SU-DHL-6 (cell line): ENCODE measurements at regions not wholly inside any gene's neighbourhood (a gene's known extent, or its start where the extent isn't known, plus 50 kb on each side); places are given as distances from the start of the nearest gene placed in this dataset.

Source experiments
- H2AFZ ChIP-seq: fragments of 200-600 bp; sonication (generic); 2 replicates; pipeline ENCODE4 v1.6.1; 2014; ENCODE audit warnings: low read depth, mild to moderate bottlenecking, moderate library complexity, mixed read lengths, antibody characterized with exemption, low read length; ENCODE audit not compliant: severe bottlenecking
- H3F3A ChIP-seq: fragments of 200-600 bp; shearing (Covaris generic); 2 replicates; pipeline ENCODE4 v1.6.0; 2016; ENCODE audit warnings: antibody characterized with exemption, mild to moderate bottlenecking; ENCODE audit not compliant: insufficient read depth
- H3K27ac ChIP-seq: fragments of 200-600 bp; sonication (generic); 2 replicates; pipeline ENCODE4 v1.5.1; 2016; ENCODE audit warnings: low read depth, mild to moderate bottlenecking, low read length, moderate library complexity, mixed read lengths
- H3K27me3 ChIP-seq: fragments of 200-600 bp; sonication (generic), shearing (Covaris generic); 2 replicates; pipeline ENCODE4 v1.6.0; 2014; ENCODE audit warnings: mild to moderate bottlenecking, low read length
- H3K36me3 ChIP-seq: fragments of 200-600 bp; sonication (generic); 2 replicates; pipeline ENCODE4 v1.6.1; 2014; ENCODE audit warnings: mild to moderate bottlenecking, low read length, mixed read lengths
- H3K4me2 ChIP-seq: fragments of 300-600, 200-600 bp; shearing (Covaris generic), sonication (generic); 2 replicates; pipeline ENCODE4 v1.6.0; 2014; ENCODE audit warnings: low read length, low read depth, mild to moderate bottlenecking; ENCODE audit not compliant: poor library complexity, severe bottlenecking
- H3K4me3 ChIP-seq: fragments of 200-600 bp; sonication (generic); 2 replicates; pipeline ENCODE4 v1.5.1; 2014; ENCODE audit warnings: antibody characterized with exemption, low read length, mild to moderate bottlenecking, mixed read lengths; ENCODE audit not compliant: insufficient read depth, poor library complexity, severe bottlenecking
- H3K79me2 ChIP-seq: fragments of 200-600 bp; sonication (generic); 2 replicates; pipeline ENCODE4 v1.6.1; 2014; ENCODE audit warnings: mild to moderate bottlenecking, low read length, moderate library complexity; ENCODE audit not compliant: insufficient read depth
- H3K9ac ChIP-seq: fragments of 200-600 bp; sonication (generic); 2 replicates; pipeline ENCODE4 v1.7.0; 2014; ENCODE audit warnings: mild to moderate bottlenecking, low read length
- H3K9me2 ChIP-seq: fragments of 200-600 bp; sonication (generic); replicated peaks from 2 replicates; pipeline ENCODE4 v1.6.1; 2014; ENCODE audit warnings: low read length; ENCODE audit not compliant: insufficient read depth
- H3K9me3 ChIP-seq: fragments of 200-600 bp; sonication (generic); 2 replicates; pipeline ENCODE4 v1.6.1; 2014; ENCODE audit warnings: low read length, mixed read lengths; ENCODE audit not compliant: insufficient read depth
- H4K20me1 ChIP-seq: fragments of 200-600 bp; sonication (generic); 2 replicates; pipeline ENCODE4 v1.6.1; 2014; ENCODE audit warnings: low read depth, mild to moderate bottlenecking, antibody characterized with exemption, low read length, moderate library complexity, mixed read lengths
- EZH2phosphoT487 ChIP-seq: fragments of 200-600 bp; sonication (generic), shearing (Covaris generic); conservative IDR thresholded peaks from 2 replicates; pipeline ENCODE4 v1.6.1; 2018; ENCODE audit warnings: mild to moderate bottlenecking, antibody characterized with exemption, low read length, moderate library complexity, mixed read lengths
- TF ChIP-seq, protein P1 (sequence below): fragments of 200-600 bp; sonication (generic); IDR thresholded peaks from one replicate; pipeline ENCODE4 v1.5.1; 2017; ENCODE audit warnings: antibody characterized with exemption, mild to moderate bottlenecking, low read length, moderate library complexity; ENCODE audit not compliant: insufficient read depth, poor library complexity, severe bottlenecking

GRCh38 chr18:30175621-30176225, 866.8 kb downstream of the DSC3 start:
- Histone ChIP-seq H3F3A (no peaks in the 10 kb centered on the region), H4K20me1 (no peaks in the 10 kb centered on the region), H3K36me3 (no peaks in the 10 kb centered on the region), H3K27me3 (no peaks in the 10 kb centered on the region), H3K27ac (no peak overlapping the region), H3K9me3 (no peaks in the 10 kb centered on the region), H3K79me2 (no peaks in the 10 kb centered on the region), H3K4me3 (no peak overlapping the region), H3K9me2 (no peaks in the 10 kb centered on the region), H3K9ac (no peak overlapping the region), H3K4me2 (no peak overlapping the region), H2AFZ (no peak overlapping the region)
- TF ChIP-seq, protein P1, sequence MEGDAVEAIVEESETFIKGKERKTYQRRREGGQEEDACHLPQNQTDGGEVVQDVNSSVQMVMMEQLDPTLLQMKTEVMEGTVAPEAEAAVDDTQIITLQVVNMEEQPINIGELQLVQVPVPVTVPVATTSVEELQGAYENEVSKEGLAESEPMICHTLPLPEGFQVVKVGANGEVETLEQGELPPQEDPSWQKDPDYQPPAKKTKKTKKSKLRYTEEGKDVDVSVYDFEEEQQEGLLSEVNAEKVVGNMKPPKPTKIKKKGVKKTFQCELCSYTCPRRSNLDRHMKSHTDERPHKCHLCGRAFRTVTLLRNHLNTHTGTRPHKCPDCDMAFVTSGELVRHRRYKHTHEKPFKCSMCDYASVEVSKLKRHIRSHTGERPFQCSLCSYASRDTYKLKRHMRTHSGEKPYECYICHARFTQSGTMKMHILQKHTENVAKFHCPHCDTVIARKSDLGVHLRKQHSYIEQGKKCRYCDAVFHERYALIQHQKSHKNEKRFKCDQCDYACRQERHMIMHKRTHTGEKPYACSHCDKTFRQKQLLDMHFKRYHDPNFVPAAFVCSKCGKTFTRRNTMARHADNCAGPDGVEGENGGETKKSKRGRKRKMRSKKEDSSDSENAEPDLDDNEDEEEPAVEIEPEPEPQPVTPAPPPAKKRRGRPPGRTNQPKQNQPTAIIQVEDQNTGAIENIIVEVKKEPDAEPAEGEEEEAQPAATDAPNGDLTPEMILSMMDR, result no peak
- no peak for TF ChIP-seq EZH2phosphoT487

- no peak overlapping the region for H3K4me3 ChIP-seq
- no peak for TF ChIP-seq EZH2phosphoT487
- TF ChIP-seq, protein P1, result no peak
- no peaks in the 10 kb centered on the region for H3K36me3 ChIP-seq
- no peaks in the 10 kb centered on the region for H3K9me2 ChIP-seq
- no peaks in the 10 kb centered on the region for H3K79me2 ChIP-seq
- H3K27me3 ChIP-seq, result no peaks in the 10 kb centered on the region
- no peak overlapping the region for H3K4me2 ChIP-seq
- no peaks in the 10 kb centered on the region for H4K20me1 ChIP-seq
- H3K9ac ChIP-seq, result no peak overlapping the region
- H3K27ac ChIP-seq, result no peak overlapping the region
- H2AFZ ChIP-seq, result no peak overlapping the region
- no peaks in the 10 kb centered on the region for H3F3A ChIP-seq
- no peaks in the 10 kb centered on the region for H3K9me3 ChIP-seq
These were observed 867.4 kb downstream of the DSC3 start for GRCh38 chr18:30175061-30175574.

DNA sequence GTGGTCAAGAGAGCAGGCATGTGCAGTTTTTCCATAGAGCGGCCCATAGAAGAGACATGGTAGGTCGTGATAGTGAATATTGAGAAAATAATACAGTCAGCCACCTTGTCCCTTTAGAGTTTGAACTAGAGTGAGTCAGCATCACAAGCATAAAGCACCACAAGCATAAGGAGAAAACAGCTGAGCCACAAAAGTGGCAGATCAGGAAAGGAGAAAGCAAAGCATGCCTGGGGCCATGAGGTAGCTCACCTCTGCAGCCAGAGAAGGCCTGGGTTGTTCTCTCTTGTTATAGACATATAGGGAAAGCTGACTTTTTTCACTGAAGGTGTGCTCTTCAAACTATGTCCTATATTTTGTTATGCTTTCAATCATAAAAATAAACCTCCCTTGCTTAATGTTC, 879.0 kb downstream of the DSC3 start:
- no peak overlapping the region for H3K4me3 ChIP-seq
- H3K9ac ChIP-seq, result no peak overlapping the region
- no peaks in the 10 kb centered on the region for H3F3A ChIP-seq
- H3K27ac ChIP-seq, result no peak overlapping the region
- H3K27me3 ChIP-seq, result no peaks in the 10 kb centered on the region
- no peak overlapping the region for H2AFZ ChIP-seq
- TF ChIP-seq, protein P1, result no peak
- TF ChIP-seq EZH2phosphoT487, result no peak
- H3K4me2 ChIP-seq, result no peak overlapping the region
- no peaks in the 10 kb centered on the region for H4K20me1 ChIP-seq
- H3K9me2 ChIP-seq, result no peaks in the 10 kb centered on the region
- no peaks in the 10 kb centered on the region for H3K36me3 ChIP-seq
- no peaks in the 10 kb centered on the region for H3K79me2 ChIP-seq
- H3K9me3 ChIP-seq, result no peaks in the 10 kb centered on the region
